Mucosa of descending colon (tissue), 3 donors: ENCODE measurements at regions not wholly inside any gene's neighbourhood (a gene's known extent, or its start where the extent isn't known, plus 50 kb on each side); places are given as distances from the start of the nearest gene placed in this dataset.
A peak's percentile ranks its signal among the peaks of the same experiment; 100 is the strongest.

Source experiments
- ATAC-seq: fragments of 200-7000 bp; cut with Tn5 transposase; one replicate; pipeline ENCODE4 v1.9.1; 2020; ENCODE audit warnings: mild to moderate bottlenecking, moderate library complexity
- DNase-seq, 3 donors: peaks; one replicate each; pipeline ENCODE4 v3.0.0-alpha.2; 2020
- H3K36me3 ChIP-seq: fragments of 200-600 bp; one replicate; pipeline ENCODE4 v1.8.0; 2021; ENCODE audit warnings: low read depth, mild to moderate bottlenecking
- H3K4me1 ChIP-seq: fragments of 200-600 bp; one replicate; pipeline ENCODE4 v1.8.0; 2021; ENCODE audit warnings: low read depth, mild to moderate bottlenecking
- H3K4me3 ChIP-seq: fragments of 200-600 bp; one replicate; pipeline ENCODE4 v1.8.0; 2021; ENCODE audit warnings: mild to moderate bottlenecking
- H3K9me3 ChIP-seq: fragments of 200-600 bp; one replicate; pipeline ENCODE4 v1.8.0; 2021; ENCODE audit warnings: mild to moderate bottlenecking
- CTCF ChIP-seq: fragments of 200-600 bp; IDR thresholded peaks from one replicate; pipeline ENCODE4 v1.8.0; 2022; ENCODE audit warnings: antibody characterized with exemption, mild to moderate bottlenecking
- intact Hi-C, 2 donors: fragments of 100-400 bp; cut with DNase I in 1 of 2; cut with micrococcal nuclease in 1 of 2; formaldehyde crosslinking; loops; one replicate each; pipeline versions ENCODE4 v1.11.0 to v1.11.1; 2022; cut with DNase I, micrococcal nuclease
- donor health status: DM: no; HTN: no; CAD: no; lungs with moderate emphysema.
- donor health status: DM: no; HTN: no; CAD: no.
- donor health status: DM: no; HTN: yes; CAD: no.

GRCh38 chr13:50712881-50713280 lies 130.6 kb downstream of the DLEU7 start:
- H3K9me3 ChIP-seq: no peaks in the 10 kb centered on the region
- ATAC-seq (no peak), DNase-seq (no peak)
- intact Hi-C loops: no loop called here
- TF ChIP-seq CTCF: no peak
- no peaks in the 10 kb centered on the region for H3K4me1 ChIP-seq
- no peak overlapping the region for H3K4me3 ChIP-seq
- no peaks in the 10 kb centered on the region for H3K36me3 ChIP-seq

GRCh38 chr13:50713523-50714248 lies 129.8 kb downstream of the DLEU7 start:
- no peak for TF ChIP-seq CTCF
- Histone ChIP-seq H3K4me3 (no peak overlapping the region), H3K36me3 (no peaks in the 10 kb centered on the region), H3K4me1 (no peaks in the 10 kb centered on the region), H3K9me3 (no peaks in the 10 kb centered on the region)
- DNase-seq (peak in 1 of 3 donors; percentile 25), ATAC-seq (peak; percentile 73)
- intact Hi-C loops: no loop called here

GRCh38 chr13:50714891-50715290 lies 128.6 kb downstream of the DLEU7 start:
- TF ChIP-seq CTCF: no peak
- intact Hi-C loops: no loop called here
- H3K36me3 ChIP-seq: no peaks in the 10 kb centered on the region
- no peak for DNase-seq
- no peak for ATAC-seq
- H3K4me3 ChIP-seq: no peak overlapping the region
- no peaks in the 10 kb centered on the region for H3K4me1 ChIP-seq
- H3K9me3 ChIP-seq: no peaks in the 10 kb centered on the region

- Histone ChIP-seq H3K4me3 (no peak overlapping the region), H3K9me3 (no peaks in the 10 kb centered on the region), H3K36me3 (no peaks in the 10 kb centered on the region), H3K4me1 (no peaks in the 10 kb centered on the region)
- TF ChIP-seq CTCF: no peak
- DNase-seq (peak; percentile 30 to 58 (median 33)), ATAC-seq (peak; percentile 59)
- intact Hi-C loops: no loop called here
Measured at GRCh38 chr13:50715402-50716146, 127.9 kb downstream of the DLEU7 start.

GRCh38 chr13:50720861-50721671 lies 122.4 kb downstream of the DLEU7 start:
- peak in 1 of 3 donors; percentile 18 for DNase-seq
- intact Hi-C loops: no loop called here
- ATAC-seq: no peak
- TF ChIP-seq CTCF: no peak
- Histone ChIP-seq H3K9me3 (no peaks in the 10 kb centered on the region), H3K4me3 (no peak overlapping the region), H3K4me1 (no peaks in the 10 kb centered on the region), H3K36me3 (no peaks in the 10 kb centered on the region)
